HG03442 (cell line): ENCODE measurements at regions not wholly inside any gene's neighbourhood (a gene's known extent, or its start where the extent isn't known, plus 50 kb on each side); places are given as distances from the start of the nearest gene placed in this dataset.

Experiments used
- ATAC-seq: cut with Tn5 transposase; IDR thresholded peaks from one replicate; pipeline ENCODE4 v1.9.1; 2021; ENCODE audit warnings: mild to moderate bottlenecking, moderate library complexity; ENCODE audit not compliant: unreplicated experiment

- ATAC-seq: no peak
These were observed 63.2 kb upstream of the MIR17HG start for GRCh38 chr13:91284335-91284734.

DNA sequence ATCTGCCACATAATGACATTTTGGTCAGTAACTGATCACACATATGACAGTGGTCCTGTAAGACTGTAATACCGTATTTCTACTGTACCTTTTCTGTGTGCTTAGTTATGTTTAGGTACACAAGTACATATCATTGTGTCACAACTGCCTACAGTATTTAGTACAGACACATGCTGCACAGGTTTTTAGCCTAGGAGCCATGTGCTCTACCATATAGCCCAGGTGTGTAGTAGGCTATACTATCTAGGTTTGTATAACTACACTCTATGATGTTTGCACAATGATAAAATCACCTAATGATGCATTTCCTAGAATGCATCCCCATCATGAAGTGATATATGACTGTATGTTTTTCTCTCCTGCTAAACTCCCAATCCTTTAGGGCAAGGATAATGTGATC lies 61.2 kb upstream of the MIR17HG start:
- ATAC-seq: no peak

GRCh38 chr13:91291078-91291477 lies 56.4 kb upstream of the MIR17HG start:
- ATAC-seq: no peak

DNA sequence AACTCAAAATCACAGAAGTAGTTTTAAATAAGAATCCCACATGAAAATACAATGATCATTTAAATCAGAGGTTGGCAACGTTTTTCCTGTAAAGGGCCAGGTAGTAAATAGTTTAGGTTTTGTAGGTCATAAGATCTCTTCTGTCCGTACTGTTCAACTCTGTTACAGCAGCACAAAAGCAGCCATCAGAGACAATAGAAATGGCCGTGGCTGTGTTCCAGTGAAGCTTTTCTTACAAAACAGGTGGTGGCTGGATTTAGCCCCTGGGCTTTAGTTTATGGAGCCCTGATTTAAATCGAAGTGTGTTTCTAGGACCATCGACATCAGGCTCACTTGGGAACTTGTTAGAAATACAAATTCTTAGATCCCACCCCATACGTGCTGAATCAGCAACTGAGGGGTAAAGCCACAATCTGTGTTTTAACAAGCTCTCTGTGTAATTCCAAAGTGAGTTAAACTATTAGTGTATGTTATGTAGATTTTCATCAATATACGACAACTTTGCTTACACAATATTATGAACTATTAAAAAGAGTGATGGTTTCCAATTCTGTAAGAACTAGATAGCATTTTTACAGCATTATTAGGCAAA lies 54.8 kb upstream of the MIR17HG start:
- no peak for ATAC-seq

- ATAC-seq: no peak
These were observed 51.6 kb upstream of the MIR17HG start for GRCh38 chr13:91295712-91296410.

GRCh38 chr13:91297503-91297902 lies 50.0 kb upstream of the MIR17HG start:
- ATAC-seq: no peak
